ENCODE measurements at regions not wholly inside any gene's neighbourhood (a gene's known extent, or its start where the extent isn't known, plus 50 kb on each side); places are given as distances from the start of the nearest gene placed in this dataset. TPM values are rescaled to one million over a fixed set of nuclear protein-coding genes. Genes with fewer than 3 reads are reported as not detected.

Small RNA genes in the stretch of these regions (small RNA-seq; reads per million reads assigned to genes)
- gene AC006548.1 (ENCODE audit: insufficient read length, low read depth, low replicate concordance): not detected
- not detected for gene MTND1P17 (ENCODE audit: insufficient read length, low read depth, low replicate concordance)

All from B cell (primary cell).